ENCODE measurements at regions not wholly inside any gene's neighbourhood (a gene's known extent, or its start where the extent isn't known, plus 50 kb on each side); places are given as distances from the start of the nearest gene placed in this dataset.

- TF ChIP-seq MLX (CRISPR knock-in tag; IDR thresholded peaks at IDR 0.05) = no peak
Measured at GRCh38 chr16:65834688-65835087, 531.8 kb upstream of the CDH5 start (continued).

- DNase-seq (ENCODE audit: low spot score) (no peak), ATAC-seq (no peak)
- H3K9me3 Mint-ChIP-seq = no peaks in the 10 kb centered on the region
- ChIA-PET POLR2A (no interaction called here), CTCF (no interaction called here)
- H3K4me1 Mint-ChIP-seq = no peaks in the 10 kb centered on the region
- TF ChIP-seq SP1 (CRISPR knock-in tag; conservative IDR thresholded peaks at IDR 0.05) = no peak
- TF ChIP-seq TEAD1 (CRISPR knock-in tag; IDR thresholded peaks at IDR 0.05) = no peak
- H3K27ac Mint-ChIP-seq = no peak overlapping the region
- no peaks in the 10 kb centered on the region for H3K27me3 Mint-ChIP-seq (ENCODE audit: low read depth)
- H3K36me3 Mint-ChIP-seq = no peaks in the 10 kb centered on the region
- no peak overlapping the region for H3K4me3 Mint-ChIP-seq
Measured at GRCh38 chr16:65833171-65833871, 533.2 kb upstream of the CDH5 start.

- CTCF ChIA-PET = interaction anchor here (1.2 kb wide), 1 partner anchor 128 kb away, joined by 3 read pairs; no protein-coding TSS in a partner anchor
- Mint-ChIP-seq H3K4me3 (no peak overlapping the region), H3K4me1 (no peaks in the 10 kb centered on the region), H3K9me3 (no peaks in the 10 kb centered on the region), H3K27me3 (ENCODE audit: low read depth) (no peaks in the 10 kb centered on the region), H3K36me3 (no peaks in the 10 kb centered on the region), H3K27ac (no peak overlapping the region)
- ATAC-seq = no peak
- POLR2A ChIA-PET = interaction anchor here (0.5 kb wide), 1 partner anchor 1120 kb away, joined by 4 read pairs; no protein-coding TSS in a partner anchor
- no peak for DNase-seq (ENCODE audit: low spot score)
- TF ChIP-seq NR1H2 (CRISPR knock-in tag; IDR thresholded peaks at IDR 0.05) = no peak
- no peak for TF ChIP-seq AFF4 (CRISPR knock-in tag; IDR thresholded peaks at IDR 0.05; ENCODE audit: borderline replicate concordance)
- TF ChIP-seq GABPB1 (CRISPR knock-in tag; IDR thresholded peaks at IDR 0.05) = no peak
- TF ChIP-seq KAT7 (CRISPR knock-in tag; IDR thresholded peaks at IDR 0.05; ENCODE audit: borderline replicate concordance) = no peak
- TF ChIP-seq STAT6 (CRISPR knock-in tag; conservative IDR thresholded peaks at IDR 0.05; ENCODE audit: low read depth) = no peak
- no peak for TF ChIP-seq E2F4 (CRISPR knock-in tag; IDR thresholded peaks at IDR 0.05; ENCODE audit: borderline replicate concordance, low read depth)
- TF ChIP-seq ZNF396 (CRISPR knock-in tag; IDR thresholded peaks at IDR 0.05; ENCODE audit: borderline replicate concordance) = no peak
- no peak for TF ChIP-seq ZMAT4 (CRISPR knock-in tag; IDR thresholded peaks at IDR 0.05)
- no peak for TF ChIP-seq SP1 (CRISPR knock-in tag; conservative IDR thresholded peaks at IDR 0.05)
- TF ChIP-seq CTCF (IDR thresholded peaks at IDR 0.05) = no peak
- TF ChIP-seq ZSCAN18 (CRISPR knock-in tag; IDR thresholded peaks at IDR 0.05) = no peak
- TF ChIP-seq ZNF281 (CRISPR knock-in tag; IDR thresholded peaks at IDR 0.05) = no peak
- no peak for TF ChIP-seq ETV6 (CRISPR knock-in tag; IDR thresholded peaks at IDR 0.05)
Measured at GRCh38 chr16:65832679-65833078, 533.8 kb upstream of the CDH5 start.

Measured in WTC11 (cell line).